ENCODE measurements at regions not wholly inside any gene's neighbourhood (a gene's known extent, or its start where the extent isn't known, plus 50 kb on each side); places are given as distances from the start of the nearest gene placed in this dataset.
"Not testable (repeated sequence)": the region's sequence is repeated elsewhere in the genome, so short reads cannot be mapped to it uniquely, and the experiment has no call there.

GRCh38 chr4:100034023-100034664 is 84.1 kb upstream of the H2AZ1 start:
- no peak for DNase-seq (ENCODE audit: low read depth in 3 of 3)

GRCh38 chr4:100026066-100026465 is 76.0 kb upstream of the H2AZ1 start:
- DNase-seq (ENCODE audit: low read depth in 3 of 3) = no peak

- no peak for DNase-seq (ENCODE audit: low read depth in 3 of 3)
These were observed 73.7 kb upstream of the H2AZ1 start for GRCh38 chr4:100023800-100024199.

GRCh38 chr4:100022792-100023222 is 72.7 kb upstream of the H2AZ1 start:
- DNase-seq (ENCODE audit: low read depth in 3 of 3) = no peak

- no peak for DNase-seq (ENCODE audit: low read depth in 3 of 3)
These were observed 69.7 kb upstream of the H2AZ1 start for GRCh38 chr4:100019821-100020220.

GRCh38 chr4:100017637-100018310 is 67.7 kb upstream of the H2AZ1 start:
- no peak for DNase-seq (ENCODE audit: low read depth in 3 of 3)

- no peak for DNase-seq (ENCODE audit: low read depth in 3 of 3)
These were observed 66.1 kb upstream of the H2AZ1 start for GRCh38 chr4:100016191-100016590.

- no peak for DNase-seq (ENCODE audit: low read depth in 3 of 3)
These were observed 64.5 kb upstream of the H2AZ1 start for GRCh38 chr4:100014616-100015015.

- no peak for DNase-seq (ENCODE audit: low read depth in 3 of 3)
These were observed 59.4 kb upstream of the H2AZ1 start for GRCh38 chr4:100009490-100009889.

GRCh38 chr4:100008048-100008447 is 58.0 kb upstream of the H2AZ1 start:
- no peak for DNase-seq (ENCODE audit: low read depth in 3 of 3)

GRCh38 chr4:100006161-100006560 is 56.1 kb upstream of the H2AZ1 start:
- DNase-seq (ENCODE audit: low read depth in 3 of 3) = not testable (repeated sequence)
